SU-DHL-6 (cell line): ENCODE measurements at regions not wholly inside any gene's neighbourhood (a gene's known extent, or its start where the extent isn't known, plus 50 kb on each side); places are given as distances from the start of the nearest gene placed in this dataset.

Experiments used
- H2AFZ ChIP-seq: fragments of 200-600 bp; sonication (generic); 2 replicates; pipeline ENCODE4 v1.6.1; 2014; ENCODE audit warnings: low read depth, mild to moderate bottlenecking, moderate library complexity, mixed read lengths, antibody characterized with exemption, low read length; ENCODE audit not compliant: severe bottlenecking
- H3F3A ChIP-seq: fragments of 200-600 bp; shearing (Covaris generic); 2 replicates; pipeline ENCODE4 v1.6.0; 2016; ENCODE audit warnings: antibody characterized with exemption, mild to moderate bottlenecking; ENCODE audit not compliant: insufficient read depth
- H3K27ac ChIP-seq: fragments of 200-600 bp; sonication (generic); 2 replicates; pipeline ENCODE4 v1.5.1; 2016; ENCODE audit warnings: low read depth, mild to moderate bottlenecking, low read length, moderate library complexity, mixed read lengths
- H3K27me3 ChIP-seq: fragments of 200-600 bp; sonication (generic), shearing (Covaris generic); 2 replicates; pipeline ENCODE4 v1.6.0; 2014; ENCODE audit warnings: mild to moderate bottlenecking, low read length
- H3K36me3 ChIP-seq: fragments of 200-600 bp; sonication (generic); 2 replicates; pipeline ENCODE4 v1.6.1; 2014; ENCODE audit warnings: mild to moderate bottlenecking, low read length, mixed read lengths
- H3K4me2 ChIP-seq: fragments of 300-600, 200-600 bp; shearing (Covaris generic), sonication (generic); 2 replicates; pipeline ENCODE4 v1.6.0; 2014; ENCODE audit warnings: low read length, low read depth, mild to moderate bottlenecking; ENCODE audit not compliant: poor library complexity, severe bottlenecking
- H3K4me3 ChIP-seq: fragments of 200-600 bp; sonication (generic); 2 replicates; pipeline ENCODE4 v1.5.1; 2014; ENCODE audit warnings: antibody characterized with exemption, low read length, mild to moderate bottlenecking, mixed read lengths; ENCODE audit not compliant: insufficient read depth, poor library complexity, severe bottlenecking
- H3K79me2 ChIP-seq: fragments of 200-600 bp; sonication (generic); 2 replicates; pipeline ENCODE4 v1.6.1; 2014; ENCODE audit warnings: mild to moderate bottlenecking, low read length, moderate library complexity; ENCODE audit not compliant: insufficient read depth
- H3K9ac ChIP-seq: fragments of 200-600 bp; sonication (generic); 2 replicates; pipeline ENCODE4 v1.7.0; 2014; ENCODE audit warnings: mild to moderate bottlenecking, low read length
- H3K9me2 ChIP-seq: fragments of 200-600 bp; sonication (generic); replicated peaks from 2 replicates; pipeline ENCODE4 v1.6.1; 2014; ENCODE audit warnings: low read length; ENCODE audit not compliant: insufficient read depth
- H3K9me3 ChIP-seq: fragments of 200-600 bp; sonication (generic); 2 replicates; pipeline ENCODE4 v1.6.1; 2014; ENCODE audit warnings: low read length, mixed read lengths; ENCODE audit not compliant: insufficient read depth
- H4K20me1 ChIP-seq: fragments of 200-600 bp; sonication (generic); 2 replicates; pipeline ENCODE4 v1.6.1; 2014; ENCODE audit warnings: low read depth, mild to moderate bottlenecking, antibody characterized with exemption, low read length, moderate library complexity, mixed read lengths
- EZH2phosphoT487 ChIP-seq: fragments of 200-600 bp; sonication (generic), shearing (Covaris generic); conservative IDR thresholded peaks from 2 replicates; pipeline ENCODE4 v1.6.1; 2018; ENCODE audit warnings: mild to moderate bottlenecking, antibody characterized with exemption, low read length, moderate library complexity, mixed read lengths
- TF ChIP-seq, protein P1 (sequence below): fragments of 200-600 bp; sonication (generic); IDR thresholded peaks from one replicate; pipeline ENCODE4 v1.5.1; 2017; ENCODE audit warnings: antibody characterized with exemption, mild to moderate bottlenecking, low read length, moderate library complexity; ENCODE audit not compliant: insufficient read depth, poor library complexity, severe bottlenecking

DNA sequence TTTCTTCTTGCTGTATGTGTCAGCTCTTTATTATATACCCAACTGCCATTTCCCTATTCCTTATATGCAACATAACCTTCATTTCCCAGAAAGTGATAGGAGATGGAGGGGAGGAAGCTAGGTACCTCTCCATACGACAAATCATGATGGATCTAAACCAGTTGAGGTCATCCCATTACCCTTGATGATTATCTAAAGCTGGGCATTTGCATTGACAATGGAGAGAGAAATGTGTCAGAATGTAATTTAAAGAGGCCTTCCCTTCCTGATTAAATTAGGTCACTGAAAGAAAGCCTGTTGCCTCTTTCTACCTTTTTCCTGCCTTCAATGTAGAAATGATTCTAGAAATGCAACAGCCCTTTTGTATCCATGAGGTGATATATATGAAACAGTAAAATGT lies 81.9 kb downstream of the SUCNR1 start:
- no peaks in the 10 kb centered on the region for H3F3A ChIP-seq
- no peaks in the 10 kb centered on the region for H3K9me3 ChIP-seq
- no peaks in the 10 kb centered on the region for H4K20me1 ChIP-seq
- H3K9ac ChIP-seq: no peak overlapping the region
- H3K27ac ChIP-seq: no peak overlapping the region
- H3K4me3 ChIP-seq: no peak overlapping the region
- no peak overlapping the region for H3K4me2 ChIP-seq
- H3K79me2 ChIP-seq: no peaks in the 10 kb centered on the region
- no peaks in the 10 kb centered on the region for H3K27me3 ChIP-seq
- no peaks in the 10 kb centered on the region for H3K9me2 ChIP-seq
- TF ChIP-seq, protein P1, sequence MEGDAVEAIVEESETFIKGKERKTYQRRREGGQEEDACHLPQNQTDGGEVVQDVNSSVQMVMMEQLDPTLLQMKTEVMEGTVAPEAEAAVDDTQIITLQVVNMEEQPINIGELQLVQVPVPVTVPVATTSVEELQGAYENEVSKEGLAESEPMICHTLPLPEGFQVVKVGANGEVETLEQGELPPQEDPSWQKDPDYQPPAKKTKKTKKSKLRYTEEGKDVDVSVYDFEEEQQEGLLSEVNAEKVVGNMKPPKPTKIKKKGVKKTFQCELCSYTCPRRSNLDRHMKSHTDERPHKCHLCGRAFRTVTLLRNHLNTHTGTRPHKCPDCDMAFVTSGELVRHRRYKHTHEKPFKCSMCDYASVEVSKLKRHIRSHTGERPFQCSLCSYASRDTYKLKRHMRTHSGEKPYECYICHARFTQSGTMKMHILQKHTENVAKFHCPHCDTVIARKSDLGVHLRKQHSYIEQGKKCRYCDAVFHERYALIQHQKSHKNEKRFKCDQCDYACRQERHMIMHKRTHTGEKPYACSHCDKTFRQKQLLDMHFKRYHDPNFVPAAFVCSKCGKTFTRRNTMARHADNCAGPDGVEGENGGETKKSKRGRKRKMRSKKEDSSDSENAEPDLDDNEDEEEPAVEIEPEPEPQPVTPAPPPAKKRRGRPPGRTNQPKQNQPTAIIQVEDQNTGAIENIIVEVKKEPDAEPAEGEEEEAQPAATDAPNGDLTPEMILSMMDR: no peak
- no peak for TF ChIP-seq EZH2phosphoT487
- H3K36me3 ChIP-seq: no peaks in the 10 kb centered on the region
- H2AFZ ChIP-seq: no peak overlapping the region

DNA sequence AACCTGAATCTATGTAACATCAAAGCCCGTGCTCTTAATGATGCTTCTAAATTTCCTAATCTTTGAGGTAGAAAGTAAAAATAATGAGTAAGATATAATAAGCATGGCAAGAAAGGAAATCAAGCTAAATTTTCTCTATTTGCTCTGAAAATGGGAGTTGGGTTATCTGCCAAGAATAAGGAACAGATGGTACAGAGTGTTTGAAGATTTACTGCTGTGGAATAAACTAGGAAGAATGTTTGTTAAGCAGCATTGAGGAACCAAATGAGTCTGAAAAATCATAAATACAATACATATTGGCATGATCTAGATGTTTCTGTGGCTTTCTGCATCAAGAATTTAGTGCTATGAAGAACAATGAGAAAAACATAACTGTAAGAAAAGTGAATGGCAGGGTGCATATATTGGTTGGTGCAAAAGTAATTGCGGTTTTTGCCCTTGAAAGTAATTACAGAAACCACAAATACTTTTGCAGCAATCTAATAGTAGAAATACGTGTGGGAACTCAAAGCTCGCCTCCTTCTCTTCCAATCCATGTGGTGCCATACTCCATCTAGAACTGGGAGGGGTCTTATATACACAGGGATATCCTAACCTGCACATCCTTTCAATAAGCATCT lies 87.6 kb downstream of the SUCNR1 start:
- H3F3A ChIP-seq: no peaks in the 10 kb centered on the region
- no peak overlapping the region for H3K27ac ChIP-seq
- no peak overlapping the region for H3K4me2 ChIP-seq
- H3K27me3 ChIP-seq: no peaks in the 10 kb centered on the region
- H3K4me3 ChIP-seq: no peak overlapping the region
- H3K9me3 ChIP-seq: no peaks in the 10 kb centered on the region
- H3K79me2 ChIP-seq: no peaks in the 10 kb centered on the region
- no peaks in the 10 kb centered on the region for H3K9me2 ChIP-seq
- H2AFZ ChIP-seq: no peak overlapping the region
- TF ChIP-seq, protein P1: no peak
- TF ChIP-seq EZH2phosphoT487: no peak
- H4K20me1 ChIP-seq: no peaks in the 10 kb centered on the region
- no peaks in the 10 kb centered on the region for H3K36me3 ChIP-seq
- no peak overlapping the region for H3K9ac ChIP-seq

DNA sequence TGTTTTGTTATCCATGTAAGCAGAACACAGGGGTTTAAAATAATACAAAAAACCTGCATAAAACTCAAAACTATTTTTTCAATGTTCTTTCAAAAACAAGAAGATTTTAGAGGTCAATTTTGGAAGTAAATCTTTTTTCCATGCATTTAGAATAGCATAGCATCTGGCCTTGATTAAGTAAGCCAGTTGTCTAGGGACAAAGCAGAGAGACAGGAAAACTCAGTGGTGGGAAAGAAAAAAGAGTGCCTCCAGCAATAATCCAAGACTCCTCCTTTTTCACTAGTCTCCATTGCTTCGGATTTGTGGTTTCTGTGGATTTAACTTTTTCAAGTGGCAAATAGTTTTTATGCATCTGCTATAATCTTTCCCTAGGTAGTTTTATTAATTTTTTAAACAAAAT lies 88.9 kb downstream of the SUCNR1 start:
- Histone ChIP-seq H3K9me2 (no peaks in the 10 kb centered on the region), H3K27me3 (no peaks in the 10 kb centered on the region), H3K9me3 (no peaks in the 10 kb centered on the region), H4K20me1 (no peaks in the 10 kb centered on the region), H3K4me3 (no peak overlapping the region), H3K27ac (no peak overlapping the region), H3K79me2 (no peaks in the 10 kb centered on the region), H3K9ac (no peak overlapping the region), H3K4me2 (no peak overlapping the region), H3F3A (no peaks in the 10 kb centered on the region), H2AFZ (no peak overlapping the region), H3K36me3 (no peaks in the 10 kb centered on the region)
- TF ChIP-seq EZH2phosphoT487: no peak
- TF ChIP-seq, protein P1: no peak
